Lower lobe of right lung (tissue), 2 donors: ENCODE measurements at regions not wholly inside any gene's neighbourhood (a gene's known extent, or its start where the extent isn't known, plus 50 kb on each side); places are given as distances from the start of the nearest gene placed in this dataset.
"Not testable (repeated sequence)": the region's sequence is repeated elsewhere in the genome, so short reads cannot be mapped to it uniquely, and the experiment has no call there.

Experiments
- ATAC-seq, 2 donors: fragments of 200-7000 bp; cut with Tn5 transposase; one replicate each; pipeline ENCODE4 v1.9.1; 2020 to 2022; ENCODE audit warnings: mild to moderate bottlenecking in 2 of 2, moderate library complexity in 2 of 2
- DNase-seq: peaks from one replicate; pipeline ENCODE4 v3.0.0-alpha.2; 2020
- H3K27ac ChIP-seq: fragments of 200-600 bp; one replicate; pipeline ENCODE4 v1.8.0; 2022
- H3K27me3 ChIP-seq: fragments of 200-600 bp; one replicate; pipeline ENCODE4 v1.8.0; 2022; ENCODE audit warnings: low read depth
- H3K36me3 ChIP-seq: fragments of 200-600 bp; one replicate; pipeline ENCODE4 v1.8.0; 2022; ENCODE audit warnings: mild to moderate bottlenecking
- H3K4me1 ChIP-seq: fragments of 200-600 bp; one replicate; pipeline ENCODE4 v1.8.0; 2022
- H3K4me3 ChIP-seq: fragments of 200-600 bp; one replicate; pipeline ENCODE4 v1.8.0; 2022; ENCODE audit warnings: mild to moderate bottlenecking
- H3K9me3 ChIP-seq: fragments of 200-600 bp; one replicate; pipeline ENCODE4 v1.8.0; 2022
- intact Hi-C: fragments of 100-400 bp; cut with DNase I; formaldehyde crosslinking; loops from one replicate; pipeline ENCODE4 v1.11.0; 2022
- TF ChIP-seq, protein P1 (sequence below): fragments of 200-600 bp; IDR thresholded peaks from one replicate; pipeline ENCODE4 v1.8.0; 2022; ENCODE audit warnings: antibody characterized with exemption, mild to moderate bottlenecking
- donor health status: DM: no; HTN: yes; CAD: no; lungs with severe emphysema.

DNA sequence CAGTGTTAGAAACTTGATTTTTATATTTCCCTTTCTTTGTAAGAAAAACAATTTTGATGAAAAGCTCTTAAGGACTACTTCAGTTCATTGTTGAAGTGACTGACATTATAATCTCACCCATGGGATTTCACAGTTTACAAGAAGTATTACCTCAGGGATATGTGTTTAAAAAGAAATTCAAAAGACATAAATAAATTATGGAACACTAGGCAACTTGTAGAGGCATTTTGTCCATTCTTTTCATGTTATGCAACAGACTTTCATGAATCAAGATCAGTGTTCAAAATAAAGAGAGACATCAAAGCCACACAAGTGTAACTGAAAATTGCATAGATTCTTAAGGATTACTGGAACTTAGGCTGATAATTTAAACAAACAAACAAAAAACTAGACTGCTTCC is 196.8 kb upstream of the AGTR1 start:
- Histone ChIP-seq H3K27ac (no peak overlapping the region), H3K27me3 (no peaks in the 10 kb centered on the region), H3K36me3 (no peaks in the 10 kb centered on the region), H3K9me3 (no peaks in the 10 kb centered on the region), H3K4me1 (no peaks in the 10 kb centered on the region), H3K4me3 (no peak overlapping the region)
- TF ChIP-seq, protein P1, sequence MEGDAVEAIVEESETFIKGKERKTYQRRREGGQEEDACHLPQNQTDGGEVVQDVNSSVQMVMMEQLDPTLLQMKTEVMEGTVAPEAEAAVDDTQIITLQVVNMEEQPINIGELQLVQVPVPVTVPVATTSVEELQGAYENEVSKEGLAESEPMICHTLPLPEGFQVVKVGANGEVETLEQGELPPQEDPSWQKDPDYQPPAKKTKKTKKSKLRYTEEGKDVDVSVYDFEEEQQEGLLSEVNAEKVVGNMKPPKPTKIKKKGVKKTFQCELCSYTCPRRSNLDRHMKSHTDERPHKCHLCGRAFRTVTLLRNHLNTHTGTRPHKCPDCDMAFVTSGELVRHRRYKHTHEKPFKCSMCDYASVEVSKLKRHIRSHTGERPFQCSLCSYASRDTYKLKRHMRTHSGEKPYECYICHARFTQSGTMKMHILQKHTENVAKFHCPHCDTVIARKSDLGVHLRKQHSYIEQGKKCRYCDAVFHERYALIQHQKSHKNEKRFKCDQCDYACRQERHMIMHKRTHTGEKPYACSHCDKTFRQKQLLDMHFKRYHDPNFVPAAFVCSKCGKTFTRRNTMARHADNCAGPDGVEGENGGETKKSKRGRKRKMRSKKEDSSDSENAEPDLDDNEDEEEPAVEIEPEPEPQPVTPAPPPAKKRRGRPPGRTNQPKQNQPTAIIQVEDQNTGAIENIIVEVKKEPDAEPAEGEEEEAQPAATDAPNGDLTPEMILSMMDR, result no peak
- intact Hi-C loops, result no loop called here
- DNase-seq, result no peak
- ATAC-seq, result no peak

- no peaks in the 10 kb centered on the region for H3K4me1 ChIP-seq
- no peaks in the 10 kb centered on the region for H3K36me3 ChIP-seq
- no peaks in the 10 kb centered on the region for H3K9me3 ChIP-seq
- no peaks in the 10 kb centered on the region for H3K27me3 ChIP-seq
- intact Hi-C loops, result no loop called here
- TF ChIP-seq, protein P1, result no peak
- ATAC-seq (no peak), DNase-seq (no peak)
- H3K27ac ChIP-seq, result no peak overlapping the region
- H3K4me3 ChIP-seq, result no peak overlapping the region
Observed at GRCh38 chr3:148510116-148510515, 187.6 kb upstream of the AGTR1 start.

DNA sequence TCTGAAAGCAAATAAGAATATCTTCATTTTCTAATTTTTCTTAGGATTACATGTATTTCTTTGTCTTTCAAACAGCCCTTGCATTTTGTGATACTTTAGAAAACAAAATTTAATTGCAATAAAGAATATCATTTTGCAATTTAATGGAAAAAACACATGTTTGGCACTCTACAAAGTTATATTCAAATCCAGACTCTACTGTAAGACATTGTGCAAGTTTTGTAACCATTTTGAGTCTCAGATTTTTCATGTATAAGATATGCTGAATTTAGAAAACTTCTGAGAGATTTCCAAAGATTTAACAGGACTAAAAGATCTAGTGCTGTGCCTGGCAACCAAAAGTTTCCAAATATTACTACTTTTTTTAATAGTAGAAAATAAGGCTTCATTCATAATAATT is 187.1 kb upstream of the AGTR1 start:
- TF ChIP-seq, protein P1, result no peak
- no peak for DNase-seq
- intact Hi-C loops, result no loop called here
- no peaks in the 10 kb centered on the region for H3K36me3 ChIP-seq
- ATAC-seq, result no peak
- no peaks in the 10 kb centered on the region for H3K27me3 ChIP-seq
- H3K4me1 ChIP-seq, result no peaks in the 10 kb centered on the region
- H3K9me3 ChIP-seq, result no peaks in the 10 kb centered on the region
- no peak overlapping the region for H3K27ac ChIP-seq
- H3K4me3 ChIP-seq, result no peak overlapping the region

DNA sequence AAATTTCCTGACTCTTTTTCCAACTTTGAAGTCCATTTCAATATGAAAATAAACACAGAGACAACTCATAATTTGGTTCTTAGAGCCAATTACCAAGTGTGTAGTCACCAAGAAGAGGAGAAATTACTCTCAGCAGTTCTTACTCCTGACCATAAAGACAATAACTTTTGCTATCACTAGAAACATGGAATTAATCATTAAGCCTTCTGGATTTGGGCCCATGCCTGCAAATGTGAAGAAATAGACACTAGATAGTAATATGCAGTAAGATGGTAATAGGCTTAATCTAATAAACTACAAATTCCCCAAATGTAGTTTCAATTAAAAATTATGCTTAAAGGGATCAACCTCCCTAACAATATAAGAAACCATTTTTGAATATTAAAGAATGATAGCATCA is 185.1 kb upstream of the AGTR1 start:
- Histone ChIP-seq H3K4me1 (no peaks in the 10 kb centered on the region), H3K36me3 (no peaks in the 10 kb centered on the region), H3K27ac (no peak overlapping the region), H3K4me3 (no peak overlapping the region), H3K27me3 (no peaks in the 10 kb centered on the region), H3K9me3 (no peaks in the 10 kb centered on the region)
- no peak for ATAC-seq
- no peak for DNase-seq
- TF ChIP-seq, protein P1, result no peak
- intact Hi-C loops, result no loop called here

DNA sequence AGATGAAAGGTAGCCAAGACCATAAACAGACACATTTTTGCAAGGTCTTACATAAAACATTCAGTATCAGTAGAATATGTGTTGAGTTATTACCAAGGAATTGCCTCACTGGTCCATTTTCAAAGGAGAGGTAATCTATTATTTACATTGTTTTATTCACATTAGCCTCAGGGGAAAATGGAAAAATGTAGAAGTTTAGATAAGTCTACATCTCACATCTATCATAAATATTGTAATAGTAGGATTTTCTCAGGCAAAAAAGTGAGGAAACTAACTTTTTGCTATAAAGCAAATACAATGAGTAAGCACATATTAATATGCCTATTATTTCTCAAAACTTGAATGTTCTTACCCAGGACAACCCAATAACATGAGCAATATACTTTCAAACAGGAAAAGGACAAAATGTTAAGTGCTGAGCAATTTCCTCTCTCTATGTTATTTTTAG is 184.6 kb upstream of the AGTR1 start:
- Histone ChIP-seq H3K36me3 (no peaks in the 10 kb centered on the region), H3K4me3 (no peak overlapping the region), H3K27ac (no peak overlapping the region), H3K27me3 (no peaks in the 10 kb centered on the region), H3K4me1 (no peaks in the 10 kb centered on the region), H3K9me3 (no peaks in the 10 kb centered on the region)
- DNase-seq, result no peak
- intact Hi-C loops, result no loop called here
- TF ChIP-seq, protein P1, result no peak
- ATAC-seq, result no peak

DNA sequence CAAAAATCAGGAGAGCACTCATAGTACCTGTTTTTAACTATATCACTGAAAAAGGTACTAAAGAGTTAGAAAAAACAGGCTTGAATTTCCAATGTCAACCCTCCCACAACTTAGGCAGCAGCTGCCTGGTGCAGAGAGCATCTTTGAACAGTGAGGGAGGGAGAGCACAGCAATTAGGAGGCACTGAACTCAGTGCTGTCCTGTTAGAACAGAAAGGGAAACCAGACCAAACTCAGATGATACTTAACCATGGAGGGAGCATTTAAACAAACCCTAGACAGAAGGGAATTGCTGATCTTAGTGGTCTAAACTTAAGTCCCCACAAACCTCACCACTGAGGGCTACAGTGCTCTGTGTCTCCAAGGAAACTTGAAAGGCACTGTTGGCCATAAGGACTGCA is 179.2 kb upstream of the AGTR1 start:
- intact Hi-C loops, result no loop called here
- no peaks in the 10 kb centered on the region for H3K36me3 ChIP-seq

DNA sequence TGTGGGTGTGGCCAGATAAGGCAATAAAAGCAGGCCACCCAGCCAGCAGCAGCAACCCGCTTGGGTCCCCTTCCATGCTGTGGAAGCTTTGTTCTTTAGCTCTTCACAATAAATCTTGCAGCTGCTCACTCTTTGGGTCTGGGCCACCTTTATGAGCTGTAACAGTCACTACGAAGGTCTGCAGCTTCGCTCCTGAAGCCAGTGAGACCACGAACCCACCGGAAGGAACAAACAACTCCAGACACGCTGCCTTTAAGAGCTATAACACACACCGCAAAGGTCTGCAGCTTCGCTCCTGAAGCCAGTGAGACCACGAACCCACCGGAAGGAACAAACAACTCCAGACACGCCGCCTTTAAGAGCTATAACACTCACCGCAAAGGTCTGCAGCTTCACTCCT is 172.1 kb upstream of the AGTR1 start:
- H3K27me3 ChIP-seq, intact Hi-C loops, H3K9me3 ChIP-seq, H3K27ac ChIP-seq, H3K4me3 ChIP-seq, ATAC-seq, H3K36me3 ChIP-seq, DNase-seq, H3K4me1 ChIP-seq: not testable (repeated sequence)

More for the DNA sequence above, 179.2 kb upstream of the AGTR1 start:
- no peak overlapping the region for H3K27ac ChIP-seq
- no peaks in the 10 kb centered on the region for H3K4me1 ChIP-seq
- no peaks in the 10 kb centered on the region for H3K27me3 ChIP-seq
- H3K9me3 ChIP-seq, result no peaks in the 10 kb centered on the region
- DNase-seq, result no peak
- ATAC-seq, result no peak
- TF ChIP-seq, protein P1, result no peak
- H3K4me3 ChIP-seq, result no peak overlapping the region
